OCI-LY3 (cell line): ENCODE measurements at regions not wholly inside any gene's neighbourhood (a gene's known extent, or its start where the extent isn't known, plus 50 kb on each side); places are given as distances from the start of the nearest gene placed in this dataset.

ENCODE experiments used
- H2AFZ ChIP-seq: fragments of 200-600, 300-600 bp; shearing (Covaris generic); 2 replicates; pipeline ENCODE4 v1.6.0; 2014; ENCODE audit warnings: antibody characterized with exemption, low read depth, low read length
- H3K27ac ChIP-seq: fragments of 200-600, 300-600 bp; sonication (generic); 2 replicates; pipeline ENCODE4 v1.5.1; 2014; ENCODE audit warnings: mild to moderate bottlenecking, low read length, moderate library complexity, mixed read lengths
- H3K27me3 ChIP-seq: fragments of 200-600, 300-600 bp; sonication (generic); 2 replicates; pipeline ENCODE4 v1.6.1; 2014; ENCODE audit warnings: low read depth, low read length, mixed read lengths
- H3K36me3 ChIP-seq: fragments of 200-600, 300-600 bp; sonication (generic); replicated peaks from 2 replicates; pipeline ENCODE3; 2014; ENCODE audit warnings: low read depth, low read length, mixed read lengths
- H3K4me1 ChIP-seq: fragments of 300-600, 200-600 bp; sonication (generic); 2 replicates; pipeline ENCODE4 v1.6.1; 2014; ENCODE audit warnings: low read length, mixed read lengths
- H3K4me2 ChIP-seq: fragments of 200-600, 300-600 bp; sonication (generic); 2 replicates; pipeline ENCODE4 v1.6.1; 2014; ENCODE audit warnings: low read length, mixed read lengths
- H3K4me3 ChIP-seq: fragments of 300-600, 200-600 bp; sonication (generic); 2 replicates; pipeline ENCODE4 v1.5.1; 2014; ENCODE audit warnings: antibody characterized with exemption, mild to moderate bottlenecking, low read length, moderate library complexity
- H3K79me2 ChIP-seq: fragments of 300-600, 200-600 bp; shearing (Covaris generic); 2 replicates; pipeline ENCODE4 v1.6.1; 2014; ENCODE audit warnings: mild to moderate bottlenecking, low read length, mixed read lengths
- H3K9ac ChIP-seq: fragments of 300-600, 200-600 bp; shearing (Covaris generic); 2 replicates; pipeline ENCODE4 v1.6.0; 2014; ENCODE audit warnings: mild to moderate bottlenecking, low read length, moderate library complexity
- H3K9me3 ChIP-seq: fragments of 200-600, 300-600 bp; shearing (Covaris generic); 2 replicates; pipeline ENCODE4 v1.6.1; 2014; ENCODE audit warnings: low read length, mixed read lengths; ENCODE audit not compliant: insufficient read depth
- H4K20me1 ChIP-seq: fragments of 200-600, 300-600 bp; sonication (generic); 2 replicates; pipeline ENCODE4 v1.6.1; 2016; ENCODE audit warnings: low read length, mixed read lengths; ENCODE audit not compliant: insufficient read depth
- EZH2phosphoT487 ChIP-seq: fragments of 200-600 bp; shearing (Covaris generic); IDR thresholded peaks from 2 replicates; pipeline ENCODE4 v1.6.1; 2018; ENCODE audit warnings: antibody characterized with exemption, mixed run types, low read depth
- TF ChIP-seq, protein P1 (sequence below): fragments of 200-600, 300-600 bp; sonication (generic); IDR thresholded peaks from 2 replicates; pipeline ENCODE4 v1.5.1; 2014; ENCODE audit warnings: antibody characterized with exemption, low read length, low read depth

DNA sequence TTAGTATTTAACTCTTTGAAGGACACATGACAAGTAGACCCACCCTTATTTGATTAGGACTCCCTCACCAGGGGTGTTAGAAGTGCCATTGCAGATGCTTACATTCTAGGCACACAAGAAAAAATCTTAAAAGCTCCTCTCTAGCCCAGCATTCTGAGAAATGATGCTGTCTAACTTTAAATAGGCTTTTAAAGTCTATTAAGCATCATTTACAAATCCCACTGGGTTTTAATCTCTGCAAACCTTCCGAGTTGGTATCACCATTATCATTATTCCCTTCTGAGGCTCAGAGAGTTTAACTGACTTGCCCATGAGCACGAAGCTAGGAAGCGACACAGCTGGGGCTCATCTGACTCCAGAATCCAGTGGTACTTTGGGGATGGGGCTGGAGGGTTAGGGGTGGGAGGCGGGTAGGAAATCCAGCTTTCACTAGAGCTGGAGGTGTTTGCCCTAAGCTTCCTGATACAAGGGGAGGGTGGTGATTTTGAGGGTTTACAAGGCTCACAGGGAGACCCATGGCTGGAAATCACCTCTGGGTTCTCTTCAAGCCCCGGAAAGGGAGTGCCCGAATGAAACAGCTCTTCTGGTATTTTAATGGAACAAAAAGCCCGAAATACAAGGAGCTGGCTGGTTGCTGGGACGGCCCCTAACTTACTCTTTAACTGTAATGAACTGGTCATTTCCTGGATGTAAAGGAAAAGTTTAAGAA is 109.2 kb upstream of the FUT8 start:
- H3K27me3 ChIP-seq: peaks cover 36% of the 10 kb centered on the region
- no peaks in the 10 kb centered on the region for H3K36me3 ChIP-seq
- no peaks in the 10 kb centered on the region for H4K20me1 ChIP-seq
- 0 out of 2 replicates have a peak overlapping the region, but pooled peaks have one; percentile 1 for H3K9ac ChIP-seq
- H3K9me3 ChIP-seq: no peaks in the 10 kb centered on the region
- peak overlapping the region; percentile 2; the same call in 1 of the 2 replicates for H3K4me3 ChIP-seq
- H3K79me2 ChIP-seq: no peaks in the 10 kb centered on the region
- no peak overlapping the region for H2AFZ ChIP-seq
- H3K4me2 ChIP-seq: peak overlapping the region; percentile 41
- H3K27ac ChIP-seq: peak overlapping the region; percentile 53
- TF ChIP-seq EZH2phosphoT487: no peak
- TF ChIP-seq, protein P1, sequence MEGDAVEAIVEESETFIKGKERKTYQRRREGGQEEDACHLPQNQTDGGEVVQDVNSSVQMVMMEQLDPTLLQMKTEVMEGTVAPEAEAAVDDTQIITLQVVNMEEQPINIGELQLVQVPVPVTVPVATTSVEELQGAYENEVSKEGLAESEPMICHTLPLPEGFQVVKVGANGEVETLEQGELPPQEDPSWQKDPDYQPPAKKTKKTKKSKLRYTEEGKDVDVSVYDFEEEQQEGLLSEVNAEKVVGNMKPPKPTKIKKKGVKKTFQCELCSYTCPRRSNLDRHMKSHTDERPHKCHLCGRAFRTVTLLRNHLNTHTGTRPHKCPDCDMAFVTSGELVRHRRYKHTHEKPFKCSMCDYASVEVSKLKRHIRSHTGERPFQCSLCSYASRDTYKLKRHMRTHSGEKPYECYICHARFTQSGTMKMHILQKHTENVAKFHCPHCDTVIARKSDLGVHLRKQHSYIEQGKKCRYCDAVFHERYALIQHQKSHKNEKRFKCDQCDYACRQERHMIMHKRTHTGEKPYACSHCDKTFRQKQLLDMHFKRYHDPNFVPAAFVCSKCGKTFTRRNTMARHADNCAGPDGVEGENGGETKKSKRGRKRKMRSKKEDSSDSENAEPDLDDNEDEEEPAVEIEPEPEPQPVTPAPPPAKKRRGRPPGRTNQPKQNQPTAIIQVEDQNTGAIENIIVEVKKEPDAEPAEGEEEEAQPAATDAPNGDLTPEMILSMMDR: no peak
- H3K4me1 ChIP-seq: peaks cover 32% of the 10 kb centered on the region

DNA sequence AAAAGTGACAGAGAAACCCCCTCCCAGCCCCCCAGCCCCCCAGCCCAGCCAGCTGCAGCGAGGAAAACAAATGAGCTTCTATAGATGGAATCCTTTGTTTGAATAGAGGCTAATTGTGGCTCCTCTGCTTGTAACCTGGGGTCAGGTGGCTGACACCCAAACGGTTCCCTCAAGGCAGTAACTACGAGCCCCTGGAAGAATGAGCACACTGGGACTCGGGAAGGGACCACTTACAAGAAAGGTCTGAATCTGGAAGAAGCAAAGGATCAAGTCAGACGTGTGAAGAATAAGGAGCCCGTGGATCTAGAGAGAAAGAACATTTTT is 108.7 kb upstream of the FUT8 start:
- Histone ChIP-seq H3K4me2 (peak overlapping the region; percentile 41), H3K9me3 (no peaks in the 10 kb centered on the region), H3K27me3 (peaks cover 36% of the 10 kb centered on the region), H3K36me3 (no peaks in the 10 kb centered on the region), H3K79me2 (no peaks in the 10 kb centered on the region), H2AFZ (no peak overlapping the region), H3K9ac (no peak overlapping the region), H3K4me3 (no peak overlapping the region), H3K4me1 (peaks cover 32% of the 10 kb centered on the region), H3K27ac (peak overlapping the region; percentile 46), H4K20me1 (no peaks in the 10 kb centered on the region)
- TF ChIP-seq, protein P1: no peak
- no peak for TF ChIP-seq EZH2phosphoT487

DNA sequence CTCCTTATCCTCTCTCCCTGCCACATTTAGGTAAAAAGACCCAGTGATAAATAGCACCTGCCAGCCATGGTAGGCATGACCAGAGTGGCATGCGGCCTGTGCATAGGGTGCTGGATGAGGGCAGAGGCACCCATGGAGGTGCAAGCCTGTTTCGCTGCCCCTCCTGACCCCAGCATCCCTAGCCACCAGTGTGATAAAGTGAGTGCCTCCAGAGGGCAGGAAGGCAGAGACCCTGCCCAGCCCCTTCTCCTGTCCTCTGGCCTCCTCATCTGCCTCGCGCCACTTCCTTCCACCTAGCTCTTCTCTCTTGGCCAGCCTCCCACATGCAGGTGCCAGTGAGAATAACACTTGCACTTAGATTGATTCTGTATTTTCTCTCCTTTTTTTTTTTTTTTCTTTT is 108.3 kb upstream of the FUT8 start:
- H4K20me1 ChIP-seq: no peaks in the 10 kb centered on the region
- no peak overlapping the region for H3K4me3 ChIP-seq
- no peaks in the 10 kb centered on the region for H3K9me3 ChIP-seq
- H3K79me2 ChIP-seq: no peaks in the 10 kb centered on the region
- H3K36me3 ChIP-seq: no peaks in the 10 kb centered on the region
- no peak overlapping the region for H3K9ac ChIP-seq
- H3K27ac ChIP-seq: peak overlapping the region; percentile 46
- H3K4me1 ChIP-seq: peaks cover 32% of the 10 kb centered on the region
- peak overlapping the region; percentile 41; the same call in 1 of the 2 replicates for H3K4me2 ChIP-seq
- no peak overlapping the region for H2AFZ ChIP-seq
- peaks cover 36% of the 10 kb centered on the region for H3K27me3 ChIP-seq
- TF ChIP-seq EZH2phosphoT487: no peak
- TF ChIP-seq, protein P1: no peak

DNA sequence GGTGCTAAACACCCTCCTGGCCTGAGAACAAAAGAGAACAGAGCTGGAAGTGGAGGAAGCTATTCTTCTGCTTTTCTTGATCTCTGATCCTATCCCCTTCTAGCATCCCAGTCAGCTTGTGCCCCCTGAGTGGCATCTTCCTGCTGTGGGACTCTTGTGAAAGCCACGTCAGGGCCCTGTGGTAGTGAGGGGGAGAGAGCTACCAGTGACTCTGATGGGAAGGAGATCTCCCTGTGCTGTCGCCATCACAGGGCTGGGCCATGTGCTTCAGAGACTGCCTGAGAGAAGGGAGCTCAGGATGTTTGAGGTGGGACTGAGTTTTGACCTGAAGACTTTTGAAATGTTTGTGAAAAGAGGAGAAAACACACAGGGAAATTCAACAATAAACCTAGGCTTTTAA is 107.6 kb upstream of the FUT8 start:
- Histone ChIP-seq H3K27ac (no peak overlapping the region; the same call in 1 of the 2 replicates), H4K20me1 (no peaks in the 10 kb centered on the region), H2AFZ (no peak overlapping the region)

More for the DNA sequence above, 107.6 kb upstream of the FUT8 start:
- Histone ChIP-seq H3K4me2 (no peak overlapping the region), H3K4me3 (no peak overlapping the region), H3K79me2 (no peaks in the 10 kb centered on the region), H3K9ac (no peak overlapping the region), H3K9me3 (no peaks in the 10 kb centered on the region), H3K27me3 (peaks cover 36% of the 10 kb centered on the region), H3K36me3 (no peaks in the 10 kb centered on the region), H3K4me1 (peaks cover 32% of the 10 kb centered on the region)
- TF ChIP-seq, protein P1: no peak
- no peak for TF ChIP-seq EZH2phosphoT487
